ENCODE measurements at regions not wholly inside any gene's neighbourhood (a gene's known extent, or its start where the extent isn't known, plus 50 kb on each side); places are given as distances from the start of the nearest gene placed in this dataset.
"Not testable (repeated sequence)": the region's sequence is repeated elsewhere in the genome, so short reads cannot be mapped to it uniquely, and the experiment has no call there.

GRCh38 chr7:68724965-68725364 lies 873.3 kb upstream of the AUTS2 start:
- H4K20me1 ChIP-seq (ENCODE audit: insufficient read depth, low read length) = no peaks in the 10 kb centered on the region

GRCh38 chr7:68725843-68726785 lies 872.2 kb upstream of the AUTS2 start:
- no peak overlapping the region for H3K27ac ChIP-seq (ENCODE audit: low read length)
- H3K4me1 ChIP-seq (ENCODE audit: low read length) = no peaks in the 10 kb centered on the region
- H3K9ac ChIP-seq (ENCODE audit: low read length) = no peak overlapping the region
- H3K9me2 ChIP-seq (replicated peaks; ENCODE audit: insufficient read depth, low read length) = no peaks in the 10 kb centered on the region
- TF ChIP-seq CTCF (IDR thresholded peaks at IDR 0.05; ENCODE audit: low read length) (no peak), EZH2 (optimal IDR thresholded peaks at IDR 0.05; ENCODE audit: low read depth, low read length) (no peak), EZH2phosphoT487 (IDR thresholded peaks at IDR 0.05; ENCODE audit: low read length) (no peak)
- no peaks in the 10 kb centered on the region for H3K27me3 ChIP-seq (replicated peaks; ENCODE audit: insufficient read depth, low read length)
- no peaks in the 10 kb centered on the region for H3F3A ChIP-seq (ENCODE audit: insufficient read depth, low read length)
- no peak for DNase-seq
- H3K9me3 ChIP-seq (replicated peaks; ENCODE audit: insufficient read depth, low read length) = no peaks in the 10 kb centered on the region
- no peak overlapping the region for H3K4me3 ChIP-seq (ENCODE audit: low read length)
- no peaks in the 10 kb centered on the region for H3K36me3 ChIP-seq (replicated peaks; ENCODE audit: insufficient read depth, low read length)
- H3K79me2 ChIP-seq (ENCODE audit: low read length) = no peaks in the 10 kb centered on the region
- H2AFZ ChIP-seq (ENCODE audit: low read length) = no peak overlapping the region
- no peak overlapping the region for H3K4me2 ChIP-seq (ENCODE audit: low read depth, low read length)
- H4K20me1 ChIP-seq (ENCODE audit: insufficient read depth, low read length) = no peaks in the 10 kb centered on the region

More at GRCh38 chr7:68724965-68725364, 873.3 kb upstream of the AUTS2 start:
- no peaks in the 10 kb centered on the region for H3K4me1 ChIP-seq (ENCODE audit: low read length)
- H3F3A ChIP-seq (ENCODE audit: insufficient read depth, low read length) = no peaks in the 10 kb centered on the region
- no peaks in the 10 kb centered on the region for H3K9me3 ChIP-seq (replicated peaks; ENCODE audit: insufficient read depth, low read length)
- no peak for TF ChIP-seq CTCF (IDR thresholded peaks at IDR 0.05; ENCODE audit: low read length)
- TF ChIP-seq EZH2phosphoT487 (IDR thresholded peaks at IDR 0.05; ENCODE audit: low read length) = no peak
- no peak for TF ChIP-seq EZH2 (optimal IDR thresholded peaks at IDR 0.05; ENCODE audit: low read depth, low read length)
- H3K4me3 ChIP-seq (ENCODE audit: low read length) = no peak overlapping the region
- no peaks in the 10 kb centered on the region for H3K79me2 ChIP-seq (ENCODE audit: low read length)
- H3K4me2 ChIP-seq (ENCODE audit: low read depth, low read length) = no peak overlapping the region
- DNase-seq = no peak
- no peaks in the 10 kb centered on the region for H3K9me2 ChIP-seq (replicated peaks; ENCODE audit: insufficient read depth, low read length)
- no peaks in the 10 kb centered on the region for H3K27me3 ChIP-seq (replicated peaks; ENCODE audit: insufficient read depth, low read length)
- no peaks in the 10 kb centered on the region for H3K36me3 ChIP-seq (replicated peaks; ENCODE audit: insufficient read depth, low read length)
- H3K9ac ChIP-seq (ENCODE audit: low read length) = no peak overlapping the region
- H2AFZ ChIP-seq (ENCODE audit: low read length) = no peak overlapping the region
- H3K27ac ChIP-seq (ENCODE audit: low read length) = no peak overlapping the region

GRCh38 chr7:68728720-68729119 lies 869.6 kb upstream of the AUTS2 start:
- not testable (repeated sequence) for H3K4me3 ChIP-seq (ENCODE audit: low read length); H3K27ac ChIP-seq (ENCODE audit: low read length); H3K9ac ChIP-seq (ENCODE audit: low read length); H2AFZ ChIP-seq (ENCODE audit: low read length); H3K4me2 ChIP-seq (ENCODE audit: low read depth, low read length); DNase-seq; H3K4me1 ChIP-seq (ENCODE audit: low read length); H3K9me2 ChIP-seq (replicated peaks; ENCODE audit: insufficient read depth, low read length); H3F3A ChIP-seq (ENCODE audit: insufficient read depth, low read length); H4K20me1 ChIP-seq (ENCODE audit: insufficient read depth, low read length); H3K27me3 ChIP-seq (replicated peaks; ENCODE audit: insufficient read depth, low read length); H3K79me2 ChIP-seq (ENCODE audit: low read length); H3K9me3 ChIP-seq (replicated peaks; ENCODE audit: insufficient read depth, low read length); H3K36me3 ChIP-seq (replicated peaks; ENCODE audit: insufficient read depth, low read length)

GRCh38 chr7:68729371-68729770 lies 868.9 kb upstream of the AUTS2 start:
- Histone ChIP-seq H3K36me3 (replicated peaks; ENCODE audit: insufficient read depth, low read length) (no peaks in the 10 kb centered on the region), H3F3A (ENCODE audit: insufficient read depth, low read length) (no peaks in the 10 kb centered on the region), H3K27ac (ENCODE audit: low read length) (no peak overlapping the region), H3K9me3 (replicated peaks; ENCODE audit: insufficient read depth, low read length) (no peaks in the 10 kb centered on the region), H3K9me2 (replicated peaks; ENCODE audit: insufficient read depth, low read length) (no peaks in the 10 kb centered on the region), H3K4me1 (ENCODE audit: low read length) (no peaks in the 10 kb centered on the region), H2AFZ (ENCODE audit: low read length) (no peak overlapping the region), H3K9ac (ENCODE audit: low read length) (no peak overlapping the region), H4K20me1 (ENCODE audit: insufficient read depth, low read length) (no peaks in the 10 kb centered on the region), H3K4me2 (ENCODE audit: low read depth, low read length) (no peak overlapping the region), H3K4me3 (ENCODE audit: low read length) (no peak overlapping the region), H3K79me2 (ENCODE audit: low read length) (no peaks in the 10 kb centered on the region), H3K27me3 (replicated peaks; ENCODE audit: insufficient read depth, low read length) (no peaks in the 10 kb centered on the region)
- no peak for DNase-seq
- no peak for TF ChIP-seq CTCF (IDR thresholded peaks at IDR 0.05; ENCODE audit: low read length)
- TF ChIP-seq EZH2 (optimal IDR thresholded peaks at IDR 0.05; ENCODE audit: low read depth, low read length) = no peak
- no peak for TF ChIP-seq EZH2phosphoT487 (IDR thresholded peaks at IDR 0.05; ENCODE audit: low read length)
